Esophagus muscularis mucosa (tissue), 4 donors: ENCODE measurements at regions not wholly inside any gene's neighbourhood (a gene's known extent, or its start where the extent isn't known, plus 50 kb on each side); places are given as distances from the start of the nearest gene placed in this dataset.

ENCODE experiments used
- DNase-seq: peaks from one replicate; pipeline ENCODE4 v3.0.0-alpha.2; 2017; ENCODE audit errors: extremely low spot score
- H3K27ac ChIP-seq, 4 donors: fragments of 200-600 bp; sonication (generic); replicated peaks in 1 of 4; 1 replicate in 3 of 4; 2 replicates in 1 of 4; pipeline ENCODE4 v1.5.1; 2016 to 2019; ENCODE audit warnings: mild to moderate bottlenecking in 1 of 4
- H3K27me3 ChIP-seq, 4 donors: fragments of 200-600 bp; sonication (generic); one replicate each; pipeline versions ENCODE4 v1.5.1 to v1.6.0; 2016 to 2019
- H3K36me3 ChIP-seq, 4 donors: fragments of 200-600 bp; sonication (generic); one replicate each; pipeline ENCODE4 v1.5.1; 2016 to 2019
- H3K4me1 ChIP-seq, 4 donors: fragments of 200-600 bp; sonication (generic); one replicate each; pipeline ENCODE4 v1.5.1; 2016 to 2019
- H3K4me3 ChIP-seq, 4 donors: fragments of 200-600 bp; sonication (generic); 1 replicate in 2 of 4; 2 replicates in 2 of 4; pipeline ENCODE4 v1.5.1; 2016 to 2019; ENCODE audit warnings: mild to moderate bottlenecking in 4 of 4, moderate library complexity in 1 of 4
- H3K9me3 ChIP-seq, 4 donors: fragments of 200-600 bp; sonication (generic); 1 replicate in 3 of 4; 2 replicates in 1 of 4; pipeline ENCODE4 v1.5.1; 2016 to 2019
- CTCF ChIP-seq, 3 experiments: fragments of 200-600 bp in 2 of 3; fragments of 450-650 bp in 1 of 3; sonication (generic) in 2 of 3; IDR thresholded peaks; one replicate each; pipeline ENCODE4 v1.5.1; 2017 to 2019; ENCODE audit warnings: antibody characterized with exemption in 3 of 3, mild to moderate bottlenecking in 2 of 3, moderate library complexity in 1 of 3
- EP300 ChIP-seq: sonication (generic); formaldehyde crosslinking; IDR thresholded peaks from one replicate; pipeline ENCODE4 v1.6.1; 2017; ENCODE audit warnings: antibody characterized with exemption
- POLR2A ChIP-seq: fragments of 450-650 bp; IDR thresholded peaks from one replicate; pipeline ENCODE4 v1.6.1; 2017; ENCODE audit warnings: antibody characterized with exemption, moderate library complexity, mild to moderate bottlenecking, low read depth
- POLR2AphosphoS5 ChIP-seq, 2 donors: sonication (generic); formaldehyde crosslinking; IDR thresholded peaks; one replicate each; pipeline ENCODE4 v1.6.1; 2017; ENCODE audit warnings: antibody characterized with exemption in 2 of 2
- WGBS: methylation state at CpG from one replicate; pipeline ENCODE4 v1.1.5; 2018; 5-methylcytosine and 5-hydroxymethylcytosine counted together
- intact Hi-C: fragments of 100-400 bp; cut with DNase I; formaldehyde crosslinking; loops from one replicate; pipeline ENCODE4 v1.15.1; 2023

GRCh38 chr13:39935155-39935554, 279.7 kb downstream of the COG6 start:
- H3K9me3 ChIP-seq, result no peaks in the 10 kb centered on the region
- no peak overlapping the region for H3K4me3 ChIP-seq
- H3K27me3 ChIP-seq, result no peaks in the 10 kb centered on the region
- TF ChIP-seq EP300 (no peak), POLR2AphosphoS5 (IDR thresholded peaks at IDR 0.05) (no peak), POLR2A (no peak), CTCF (IDR thresholded peaks at IDR 0.05) (no peak)
- no peak for DNase-seq
- no peaks in the 10 kb centered on the region for H3K4me1 ChIP-seq
- intact Hi-C loops, result no loop called here
- no peak overlapping the region for H3K27ac ChIP-seq
- H3K36me3 ChIP-seq, result no peaks in the 10 kb centered on the region
- WGBS, result 100% methylated on average over 1 of the region's 1 CpG

GRCh38 chr13:39938596-39938995, 283.1 kb downstream of the COG6 start:
- WGBS, result 63% methylated on average over 2 of the region's 2 CpGs
- Histone ChIP-seq H3K36me3 (no peaks in the 10 kb centered on the region), H3K27me3 (no peaks in the 10 kb centered on the region), H3K9me3 (no peaks in the 10 kb centered on the region), H3K4me3 (no peak overlapping the region), H3K4me1 (peaks cover 0 to 8% (median 0%) of the 10 kb centered on the region in 4 donors), H3K27ac (no peak overlapping the region)
- TF ChIP-seq POLR2AphosphoS5 (IDR thresholded peaks at IDR 0.05) (no peak), CTCF (IDR thresholded peaks at IDR 0.05) (no peak), EP300 (no peak), POLR2A (no peak)
- no peak for DNase-seq
- intact Hi-C loops, result no loop called here

- intact Hi-C loops, result loop anchor here (10.0 kb wide), 2 partner anchors 166 to 744 kb away; no protein-coding TSS in a partner anchor
- DNase-seq, result no peak
- no peak overlapping the region for H3K27ac ChIP-seq
- no peak overlapping the region for H3K4me3 ChIP-seq
- WGBS, result 84% methylated on average over 5 of the region's 5 CpGs
- H3K36me3 ChIP-seq, result no peaks in the 10 kb centered on the region
- no peaks in the 10 kb centered on the region for H3K27me3 ChIP-seq
- TF ChIP-seq POLR2A (no peak), EP300 (no peak), CTCF (IDR thresholded peaks at IDR 0.05) (no peak), POLR2AphosphoS5 (IDR thresholded peaks at IDR 0.05) (no peak)
- no peaks in the 10 kb centered on the region for H3K9me3 ChIP-seq
- peaks cover 0 to 11% (median 6%) of the 10 kb centered on the region in 4 donors for H3K4me1 ChIP-seq
These were observed 285.8 kb downstream of the COG6 start for GRCh38 chr13:39941236-39941635.

GRCh38 chr13:39941911-39942551, 286.6 kb downstream of the COG6 start:
- H3K27me3 ChIP-seq, result no peaks in the 10 kb centered on the region
- H3K9me3 ChIP-seq, result no peaks in the 10 kb centered on the region
- no peak overlapping the region for H3K4me3 ChIP-seq
- peaks cover 0 to 11% (median 6%) of the 10 kb centered on the region in 4 donors for H3K4me1 ChIP-seq
- TF ChIP-seq CTCF (IDR thresholded peaks at IDR 0.05) (no peak), POLR2A (no peak), EP300 (no peak)
- intact Hi-C loops, result loop anchor here (10.0 kb wide), 2 partner anchors 167 to 743 kb away; no protein-coding TSS in a partner anchor
- 92% methylated on average over 8 of the region's 8 CpGs for WGBS
- H3K36me3 ChIP-seq, result no peaks in the 10 kb centered on the region
- H3K27ac ChIP-seq, result no peak overlapping the region
- DNase-seq, result no peak
